GM10266 (cell line): ENCODE measurements at regions not wholly inside any gene's neighbourhood (a gene's known extent, or its start where the extent isn't known, plus 50 kb on each side); places are given as distances from the start of the nearest gene placed in this dataset.

Experiments used
- DNase-seq: peaks from one replicate; pipeline ENCODE4 v3.0.0; 2012; ENCODE audit errors: extremely low spot score
- CTCF ChIP-seq: IDR thresholded peaks from 2 replicates; pipeline ENCODE4 v1.5.1; 2012; ENCODE audit warnings: mild to moderate bottlenecking, low read depth; ENCODE audit not compliant: control insufficient read depth, insufficient read depth; ENCODE audit errors: missing control alignments

- TF ChIP-seq CTCF = no peak
- DNase-seq = no peak
These were observed 736.9 kb upstream of the MARCKS start for GRCh38 chr6:113120224-113120581.

GRCh38 chr6:113120582-113121285 lies 736.4 kb upstream of the MARCKS start:
- no peak for TF ChIP-seq CTCF
- no peak for DNase-seq

- no peak for DNase-seq
- no peak for TF ChIP-seq CTCF
These were observed 735.6 kb upstream of the MARCKS start for GRCh38 chr6:113121571-113121970.

- no peak for TF ChIP-seq CTCF
- DNase-seq = no peak
These were observed 735.1 kb upstream of the MARCKS start for GRCh38 chr6:113122060-113122459.

- TF ChIP-seq CTCF = no peak
- no peak for DNase-seq
These were observed 731.5 kb upstream of the MARCKS start for GRCh38 chr6:113125626-113126025.

GRCh38 chr6:113127786-113128419 lies 729.2 kb upstream of the MARCKS start:
- no peak for TF ChIP-seq CTCF
- no peak for DNase-seq

- TF ChIP-seq CTCF = no peak
- no peak for DNase-seq
These were observed 728.5 kb upstream of the MARCKS start for GRCh38 chr6:113128661-113129060.
